ENCODE measurements at regions not wholly inside any gene's neighbourhood (a gene's known extent, or its start where the extent isn't known, plus 50 kb on each side); places are given as distances from the start of the nearest gene placed in this dataset.

- no peak for TF ChIP-seq CTCF (IDR thresholded peaks at IDR 0.05)
- no peak for TF ChIP-seq EP300 (IDR thresholded peaks at IDR 0.05)
- no peak for TF ChIP-seq POLR2A (IDR thresholded peaks at IDR 0.05)
- TF ChIP-seq POLR2AphosphoS5 (IDR thresholded peaks at IDR 0.05): no peak
Observed at GRCh38 chr6:170223718-170224693, 66.9 kb downstream of the DLL1 start.

Measured in upper lobe of left lung (tissue), 4 donors.